Right ventricle myocardium superior (tissue), 1 donor: ENCODE measurements at regions not wholly inside any gene's neighbourhood (a gene's known extent, or its start where the extent isn't known, plus 50 kb on each side); places are given as distances from the start of the nearest gene placed in this dataset.
"Not testable (repeated sequence)": the region's sequence is repeated elsewhere in the genome, so short reads cannot be mapped to it uniquely, and the experiment has no call there.

ENCODE experiments used
- ATAC-seq: fragments of 200-7000 bp; cut with Tn5 transposase; one replicate; pipeline ENCODE4 v1.9.1; 2020; ENCODE audit warnings: mild to moderate bottlenecking; ENCODE audit not compliant: poor library complexity
- DNase-seq: peaks from one replicate; pipeline ENCODE4 v3.0.0-alpha.2; 2020
- intact Hi-C: fragments of 100-400 bp; cut with DNase I; formaldehyde crosslinking; loops from one replicate; pipeline ENCODE4 v1.11.2; 2022
- donor health status: DM: no; HTN: yes; CAD: no; lungs with severe emphysema.

DNA sequence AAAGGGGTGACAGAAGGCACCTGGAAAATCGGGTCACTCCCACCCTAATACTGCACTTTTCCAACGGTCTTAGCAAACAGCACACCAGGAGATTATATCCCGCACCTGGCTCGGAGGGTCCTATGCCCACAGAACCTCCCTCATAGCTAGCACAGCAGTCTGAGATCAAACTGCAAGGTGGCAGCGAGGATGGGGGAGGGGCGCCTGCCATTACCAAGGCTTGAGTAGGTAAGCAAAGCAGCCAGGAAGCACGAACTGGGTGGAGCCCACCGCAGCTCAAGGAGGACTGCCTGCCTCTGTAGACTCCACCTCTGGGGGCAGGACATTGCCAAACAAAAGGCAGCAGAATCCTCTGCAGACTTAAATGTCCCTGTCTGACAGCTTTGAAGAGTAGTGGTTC is 101.8 kb downstream of the TBX20 start:
- ATAC-seq, intact Hi-C loops, DNase-seq: not testable (repeated sequence)

DNA sequence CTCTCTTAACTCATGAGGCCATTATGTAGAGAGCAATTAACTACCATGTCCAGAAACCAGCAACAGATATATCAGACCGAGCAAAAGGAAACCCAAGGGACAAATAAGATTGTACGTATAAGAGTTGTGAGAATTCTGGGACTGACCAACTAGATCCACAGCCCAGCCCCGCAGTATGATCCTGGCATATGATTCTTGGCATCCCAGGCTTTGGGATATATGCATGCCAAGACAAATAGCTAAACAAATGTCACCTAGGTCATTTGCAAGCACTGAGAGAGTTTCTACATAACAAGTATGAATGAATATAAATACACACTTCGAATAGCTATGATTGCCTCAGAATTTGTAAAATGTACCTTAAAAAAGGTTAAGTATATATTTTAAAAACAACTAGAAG is 105.9 kb downstream of the TBX20 start:
- DNase-seq = not testable (repeated sequence)
- peak; percentile 58 for ATAC-seq

DNA sequence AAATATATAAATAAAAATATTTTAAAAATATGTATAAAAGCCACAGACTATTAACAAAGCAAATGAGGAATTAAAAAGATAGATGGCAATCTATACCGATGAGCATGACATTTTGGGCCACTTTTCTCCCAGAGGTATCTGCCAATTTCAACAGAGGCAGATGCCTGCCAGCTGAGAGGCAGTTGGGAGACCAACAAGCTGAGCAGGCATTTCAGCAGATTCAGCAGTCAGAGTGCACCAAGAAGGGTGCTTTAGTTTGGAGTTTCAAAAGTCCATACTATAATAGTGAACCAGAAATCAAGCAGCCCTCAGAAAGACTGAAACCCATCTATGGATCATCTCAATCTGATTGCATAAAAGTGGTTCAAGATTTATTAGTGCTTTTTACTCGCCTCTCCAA is 104.8 kb upstream of the DPY19L1 start:
- ATAC-seq, DNase-seq, intact Hi-C loops: not testable (repeated sequence)

More for the DNA sequence above, 105.9 kb downstream of the TBX20 start:
- intact Hi-C loops = not testable (repeated sequence)

- intact Hi-C loops, DNase-seq: not testable (repeated sequence)
- peak; percentile 53 for ATAC-seq
Observed at GRCh38 chr7:35139281-35139680, 102.0 kb upstream of the DPY19L1 start.

- ATAC-seq, DNase-seq, intact Hi-C loops: not testable (repeated sequence)
Observed at GRCh38 chr7:35133465-35133864, 96.2 kb upstream of the DPY19L1 start.

- intact Hi-C loops, ATAC-seq, DNase-seq: not testable (repeated sequence)
Observed at GRCh38 chr7:35133011-35133410, 95.7 kb upstream of the DPY19L1 start.

- ATAC-seq = not testable (repeated sequence)
Observed at GRCh38 chr7:35128662-35129061, 91.4 kb upstream of the DPY19L1 start.

GRCh38 chr7:35118526-35118925 is 81.2 kb upstream of the DPY19L1 start:
- DNase-seq, ATAC-seq, intact Hi-C loops: not testable (repeated sequence)

More at GRCh38 chr7:35128662-35129061, 91.4 kb upstream of the DPY19L1 start:
- intact Hi-C loops, DNase-seq: not testable (repeated sequence)

DNA sequence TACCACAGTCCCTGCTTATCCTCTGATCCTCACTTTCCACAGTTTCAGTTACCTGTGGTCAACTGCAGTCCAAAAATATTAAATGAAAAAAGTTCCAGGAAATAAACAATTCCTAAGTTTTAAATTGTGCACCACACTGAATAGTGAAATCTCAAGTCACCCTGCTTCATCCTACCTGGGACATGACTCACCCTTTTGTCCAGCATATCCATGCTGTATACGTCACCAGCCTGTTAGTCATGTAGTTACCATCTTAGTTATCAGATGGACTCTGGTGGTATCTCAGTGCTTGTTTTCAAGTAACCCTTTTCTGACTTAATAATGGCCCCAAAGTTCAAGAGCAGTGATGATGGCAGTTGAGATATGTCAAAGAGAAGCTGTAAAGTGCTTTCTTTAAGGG is 69.4 kb upstream of the DPY19L1 start:
- DNase-seq, intact Hi-C loops, ATAC-seq: not testable (repeated sequence)

GRCh38 chr7:35105511-35105910 is 68.2 kb upstream of the DPY19L1 start:
- peak; percentile 73 for ATAC-seq
- intact Hi-C loops = not testable (repeated sequence)
- peak; percentile 42 for DNase-seq

- intact Hi-C loops, DNase-seq, ATAC-seq: not testable (repeated sequence)
Observed at GRCh38 chr7:35102845-35103244, 65.6 kb upstream of the DPY19L1 start.

- ATAC-seq, intact Hi-C loops, DNase-seq: not testable (repeated sequence)
Observed at GRCh38 chr7:35092961-35093360, 55.7 kb upstream of the DPY19L1 start.
